GM19324 (cell line): ENCODE measurements at regions not wholly inside any gene's neighbourhood (a gene's known extent, or its start where the extent isn't known, plus 50 kb on each side); places are given as distances from the start of the nearest gene placed in this dataset.
A peak's percentile ranks its signal among the peaks of the same experiment; 100 is the strongest.

ENCODE experiments used
- ATAC-seq: cut with Tn5 transposase; IDR thresholded peaks from one replicate; pipeline ENCODE4 v1.9.1; 2021; ENCODE audit warnings: mild to moderate bottlenecking, moderate library complexity; ENCODE audit not compliant: unreplicated experiment, low FRiP score

- ATAC-seq = no peak
Observed at GRCh38 chr14:89013698-89014568, 189.5 kb downstream of the TTC8 start.

DNA sequence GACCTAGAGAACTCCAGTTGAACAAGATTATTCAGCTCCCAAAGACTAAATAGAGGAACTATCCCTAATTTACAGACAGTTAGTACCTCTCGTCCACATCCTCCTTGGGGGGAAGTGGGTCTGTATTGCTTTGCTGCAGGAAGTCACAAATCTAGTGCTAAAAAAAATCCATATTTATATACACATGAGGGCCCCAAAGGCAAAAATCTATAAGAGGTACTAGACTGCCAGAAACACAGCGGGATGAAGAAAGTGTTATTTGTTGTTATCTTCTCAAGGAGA, 190.1 kb downstream of the TTC8 start:
- ATAC-seq = no peak

GRCh38 chr14:89015016-89015415, 190.6 kb downstream of the TTC8 start:
- no peak for ATAC-seq

- no peak for ATAC-seq
Observed at GRCh38 chr14:89017417-89017816, 193.0 kb downstream of the TTC8 start.

DNA sequence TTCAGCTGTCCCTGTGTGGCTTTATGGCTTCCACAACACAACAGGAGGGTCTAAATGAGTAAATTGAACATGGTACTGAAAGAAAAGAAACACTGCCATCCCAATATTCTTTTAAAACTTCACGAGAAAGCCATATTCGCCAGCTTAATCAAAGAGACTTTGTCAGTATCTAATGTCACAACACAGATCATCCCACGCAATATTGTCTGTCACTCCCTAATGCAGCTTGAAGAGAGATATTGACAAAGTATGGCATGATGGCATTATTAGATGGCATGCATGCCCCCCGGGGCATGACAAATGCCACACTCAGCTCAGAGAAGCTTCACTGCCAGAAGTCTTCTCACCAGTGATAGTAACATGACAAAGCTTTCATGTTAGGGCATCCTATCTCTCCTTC, 197.8 kb downstream of the TTC8 start:
- no peak for ATAC-seq

DNA sequence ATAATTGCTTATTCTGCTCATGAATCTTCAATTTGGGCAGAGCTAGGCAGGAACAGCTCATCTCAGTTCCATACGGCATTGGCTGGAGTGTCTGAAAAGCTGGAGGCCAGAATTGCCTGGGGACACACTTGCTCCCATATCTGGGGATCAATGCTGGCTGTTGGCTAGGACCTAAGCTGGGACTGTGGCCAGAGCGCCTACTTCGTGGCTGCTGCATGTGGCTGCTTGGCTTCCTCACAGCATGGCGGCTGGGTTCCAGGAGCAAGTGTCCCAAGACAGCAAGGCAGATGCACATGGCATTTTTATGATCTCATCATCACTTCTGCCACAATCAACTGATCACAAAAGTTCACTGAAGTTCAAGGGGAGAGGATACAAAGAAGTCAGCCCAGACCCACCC, 200.2 kb downstream of the TTC8 start:
- no peak for ATAC-seq

DNA sequence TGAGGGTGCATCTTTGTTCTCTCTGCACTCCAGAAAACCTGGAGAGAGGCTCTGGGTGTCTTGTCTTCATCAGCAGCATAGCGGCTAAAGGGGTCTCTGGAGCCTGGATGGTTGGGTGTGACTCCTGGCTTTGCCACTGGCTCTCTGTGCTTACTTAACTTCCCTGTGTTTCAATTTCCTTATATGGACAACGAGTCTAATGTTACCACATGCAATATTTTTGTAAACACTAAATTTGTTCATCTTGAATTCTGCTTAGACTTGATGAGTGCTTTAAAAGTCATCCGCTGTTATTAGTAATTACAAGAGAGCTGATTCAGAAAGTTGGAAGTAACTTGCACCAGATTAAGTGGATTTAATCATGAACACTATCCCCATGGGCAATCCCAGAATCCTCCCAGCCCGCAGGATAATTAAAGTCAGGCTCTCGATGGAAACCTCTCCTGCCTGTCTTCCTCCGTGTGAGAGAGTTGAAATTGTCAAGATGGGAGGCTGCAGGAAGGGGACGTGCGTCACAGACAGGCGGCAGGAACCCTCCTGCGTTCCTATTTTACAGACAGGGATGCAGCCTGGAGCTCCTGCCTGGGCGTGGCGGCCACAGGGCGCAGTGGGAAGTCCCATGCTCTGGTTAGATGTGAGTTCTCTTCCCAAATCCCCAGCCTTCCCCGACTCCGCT, 201.2 kb downstream of the TTC8 start:
- no peak for ATAC-seq

DNA sequence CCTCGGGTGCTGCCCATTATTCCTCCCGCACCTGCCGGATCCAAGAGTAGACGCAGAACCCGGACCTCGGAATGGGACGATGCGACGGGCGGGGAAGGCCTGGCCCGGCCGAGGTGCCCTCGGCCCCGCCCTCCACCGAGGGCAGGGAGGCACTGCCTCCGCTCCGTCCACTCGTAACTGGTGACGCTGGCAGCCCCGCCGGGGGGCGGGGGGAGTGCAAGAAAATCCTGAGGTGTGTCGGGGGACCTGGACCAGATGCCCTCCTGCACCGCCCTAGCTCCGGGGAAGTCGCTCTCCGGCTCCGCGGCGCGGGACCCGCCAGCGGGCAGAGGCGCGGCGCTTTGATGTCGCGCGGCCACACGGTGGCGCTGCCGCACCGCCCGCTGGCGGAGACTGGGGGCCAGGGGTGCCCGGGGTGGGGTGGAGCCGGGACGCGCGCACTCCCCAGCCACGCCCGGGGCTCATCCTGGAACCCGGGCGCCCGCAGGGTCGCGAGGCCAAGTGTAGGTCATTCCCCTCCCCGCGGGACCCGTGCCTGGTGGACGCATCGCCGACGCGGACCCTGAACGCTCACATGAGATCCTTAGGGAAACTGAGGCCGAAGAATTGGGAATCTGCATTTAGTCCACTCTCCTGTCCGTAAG, 202.8 kb downstream of the TTC8 start:
- peak; percentile 74 for ATAC-seq

- ATAC-seq = no peak
Observed at GRCh38 chr14:89028462-89029134, 204.1 kb downstream of the TTC8 start.

- no peak for ATAC-seq
Observed at GRCh38 chr14:89029961-89030694, 205.7 kb downstream of the TTC8 start.

GRCh38 chr14:89030921-89031320, 206.5 kb downstream of the TTC8 start:
- no peak for ATAC-seq

DNA sequence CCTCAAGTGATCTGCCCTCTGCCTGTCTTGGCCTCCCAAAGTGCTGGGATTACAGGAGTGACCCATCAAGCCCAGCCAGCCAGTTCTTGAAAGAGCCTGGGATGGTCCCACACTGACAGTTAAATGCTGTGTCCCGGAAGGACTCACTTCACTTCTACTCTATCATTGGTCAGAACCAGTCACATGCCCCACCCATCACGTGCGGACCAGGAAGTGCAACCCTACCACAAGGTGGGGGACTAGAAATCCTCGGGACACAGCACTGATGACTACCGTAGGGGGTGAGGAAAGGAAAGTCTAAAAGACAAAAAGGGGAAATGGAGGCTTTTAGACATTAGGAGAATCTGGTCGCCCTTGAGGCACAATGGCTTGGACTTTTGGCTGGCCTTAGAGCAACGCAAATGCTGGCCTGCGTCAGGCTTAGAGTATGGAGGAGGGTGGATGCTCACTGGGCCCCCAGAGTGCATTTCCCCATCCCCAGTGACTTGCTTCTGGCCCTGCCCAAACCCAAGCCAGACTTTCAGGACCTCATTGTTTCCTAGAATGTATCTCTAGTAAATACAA, 207.7 kb downstream of the TTC8 start:
- ATAC-seq = no peak

GRCh38 chr14:89033756-89034155, 209.3 kb downstream of the TTC8 start:
- ATAC-seq = no peak

GRCh38 chr14:89036371-89036770, 211.9 kb downstream of the TTC8 start:
- no peak for ATAC-seq

DNA sequence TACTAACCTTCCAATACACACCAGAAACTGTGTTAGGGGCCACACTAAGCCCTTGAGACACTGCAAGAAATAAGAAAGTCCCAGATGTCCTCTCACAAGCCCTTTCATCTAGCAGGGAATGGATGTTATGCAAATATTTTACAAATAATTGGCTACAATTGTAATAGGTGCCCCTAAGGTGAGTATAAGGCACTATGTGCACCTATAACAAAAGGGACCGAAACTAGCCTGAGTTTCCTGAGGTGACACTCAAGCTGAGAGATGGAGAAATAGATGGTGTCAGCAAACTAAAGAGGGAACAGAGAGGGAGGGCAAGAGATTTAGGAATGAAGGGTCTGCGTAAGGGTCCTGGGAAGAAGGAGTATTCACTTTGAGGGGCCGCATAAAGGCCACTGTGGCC, 212.6 kb downstream of the TTC8 start:
- no peak for ATAC-seq

DNA sequence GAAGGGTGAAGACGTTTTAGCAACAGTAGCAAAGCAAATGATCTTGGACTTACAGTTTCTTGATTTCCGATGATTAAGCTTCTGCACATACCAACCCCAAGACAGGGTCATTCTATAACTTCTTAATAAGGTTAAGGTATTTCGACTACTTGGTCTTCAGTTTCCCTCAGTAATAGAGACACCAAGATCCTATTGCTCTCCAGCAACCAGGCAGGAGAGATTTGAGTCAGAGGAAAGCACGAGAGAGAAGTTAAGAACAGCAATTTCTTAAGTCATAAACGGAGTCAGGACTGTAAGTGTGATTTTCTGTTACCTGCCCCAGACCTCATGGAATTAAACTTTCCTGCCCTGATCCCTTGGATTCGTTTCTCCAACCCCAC, 215.6 kb downstream of the TTC8 start:
- ATAC-seq = no peak

DNA sequence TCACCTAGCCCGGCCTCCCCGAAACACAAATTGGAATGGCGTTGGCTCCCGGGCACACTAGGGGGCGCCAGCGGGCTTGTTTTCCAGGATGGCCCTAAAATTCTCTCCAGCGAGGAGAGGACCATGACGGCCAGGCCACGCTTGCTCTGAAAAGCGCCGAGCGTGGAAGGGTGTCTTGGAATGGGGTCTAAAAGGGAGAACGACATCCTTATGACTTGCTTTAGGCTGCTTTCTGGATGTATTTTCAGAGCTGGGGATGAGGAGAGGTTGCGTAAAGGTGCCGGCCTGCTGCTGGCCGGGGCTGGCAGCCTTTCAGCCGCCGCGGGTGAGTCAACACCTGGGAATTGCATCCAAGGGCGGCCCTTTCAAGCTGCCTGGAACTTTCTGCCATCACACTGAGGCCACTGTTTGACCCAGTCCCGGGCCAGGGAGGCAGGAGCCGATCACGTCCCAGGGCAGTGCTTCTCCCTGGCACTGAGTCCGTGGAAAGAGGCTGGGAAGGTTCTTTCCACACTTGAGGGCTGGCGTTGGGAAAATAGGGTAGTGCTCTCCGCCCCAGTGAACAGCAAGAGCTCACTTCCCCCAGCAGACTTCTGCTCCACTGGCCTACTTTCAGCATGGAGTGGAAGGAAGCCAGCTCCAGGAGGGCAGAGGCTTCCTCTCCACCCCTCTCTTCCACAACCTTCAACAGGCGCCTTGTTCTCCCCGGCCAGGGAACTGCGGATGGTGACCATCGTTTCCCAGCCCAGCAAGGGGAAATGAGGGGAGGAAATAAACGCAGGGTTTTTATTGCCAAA, 216.2 kb downstream of the TTC8 start:
- ATAC-seq = peak; percentile 75

DNA sequence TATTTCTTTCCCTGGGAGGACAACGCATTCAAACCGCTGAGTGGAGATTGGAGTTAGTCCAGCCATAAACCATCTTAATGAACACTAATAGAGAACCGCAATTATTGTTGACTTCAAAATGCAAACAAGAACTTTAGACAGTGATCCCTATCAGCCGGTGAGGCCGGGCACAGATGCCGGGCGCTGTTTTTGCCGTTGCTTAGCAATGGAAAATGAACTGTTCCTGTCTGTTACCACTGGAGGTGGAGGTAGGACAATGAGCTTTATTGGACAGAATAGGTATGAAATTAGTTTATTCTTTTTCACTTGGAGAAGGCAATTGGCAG, 216.8 kb downstream of the TTC8 start:
- ATAC-seq = no peak

GRCh38 chr14:89042021-89042420, 217.6 kb downstream of the TTC8 start:
- ATAC-seq = no peak

DNA sequence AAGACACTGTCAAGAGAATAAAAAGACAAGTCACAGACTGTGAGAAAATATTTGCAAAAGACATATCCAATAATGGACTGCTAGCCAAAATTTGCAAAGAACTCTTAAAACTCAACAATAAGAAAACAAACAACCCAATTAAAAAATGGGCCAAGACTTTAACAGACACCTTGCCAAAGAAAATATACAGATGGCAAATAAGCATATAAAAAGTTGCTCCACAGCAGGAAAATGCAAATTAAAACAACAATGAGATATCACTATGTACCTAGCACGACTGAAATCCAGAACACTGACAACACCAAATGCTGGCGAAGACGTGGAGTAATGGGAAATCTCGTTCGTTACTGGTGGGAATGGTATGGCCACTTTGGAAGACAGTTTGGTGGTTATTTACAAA, 228.9 kb downstream of the TTC8 start:
- no peak for ATAC-seq
